GM12878 (cell line): ENCODE measurements at regions not wholly inside any gene's neighbourhood (a gene's known extent, or its start where the extent isn't known, plus 50 kb on each side); places are given as distances from the start of the nearest gene placed in this dataset.

Experiments
- ATAC-seq: fragments of 200-7000 bp; cut with Tn5 transposase; 3 replicates; pipeline ENCODE4 v1.9.1; 2020; ENCODE audit warnings: mild to moderate bottlenecking, moderate library complexity
- BruUV-seq: library from RNA; stranded (reverse); fragments of 400-500 nt; replicated peaks from 2 replicates; lab custom pipeline; 2021; lab: Mats Ljungman, UMichigan
- CTCF ChIA-PET: fragments of 300-600 bp; sonication (Branson Sonifier 250); formaldehyde crosslinking; extraction: SDS; loops from one replicate; lab custom pipeline; 2021; ENCODE audit warnings: inconsistent platforms; lab: Yijun Ruan, JAX
- POLR2A ChIA-PET: fragments of 350-600 bp; formaldehyde crosslinking; extraction: SDS; loops from one replicate; lab custom pipeline; 2021; ENCODE audit warnings: inconsistent platforms; lab: Charles Lee
- RAD21 ChIA-PET: fragments of 300-600 bp; sonication (Branson Sonifier 250); formaldehyde crosslinking; loops from one replicate; lab custom pipeline; 2023; ENCODE audit warnings: antibody characterized with exemption; ENCODE audit not compliant: unreplicated experiment; lab: Charles Lee
- SMC1A ChIA-PET: fragments of 300-600 bp; sonication (Branson Sonifier 250); formaldehyde crosslinking; loops from one replicate; lab custom pipeline; 2023; ENCODE audit not compliant: unreplicated experiment, uncharacterized antibody; lab: Charles Lee
- DNase-seq: peaks from one replicate; pipeline ENCODE4 v3.0.0-alpha.2; 2011; ENCODE audit warnings: low read depth, low spot score
- FAIRE-seq: peaks from 3 replicates; lab custom pipeline; 2011; peaks lifted over from hg19 to GRCh38; lab: Jason Lieb, UNC
- H2AFZ ChIP-seq: 2 replicates; pipeline ENCODE4 v1.6.0; 2011; ENCODE audit warnings: low read depth, low read length, control low read depth; ENCODE audit not compliant: control insufficient read depth
- H3K27ac ChIP-seq: 2 replicates; pipeline ENCODE4 v1.5.1; 2011; ENCODE audit warnings: control low read depth; ENCODE audit not compliant: control insufficient read depth, insufficient read depth
- H3K27me3 ChIP-seq, 2 experiments: replicated peaks in 1 of 2; 2 replicates each; pipeline versions ENCODE4 v1.6.0 to v1.6.1; 2011; ENCODE audit warnings: low read length in 1 of 2; ENCODE audit not compliant: control insufficient read depth in 2 of 2, insufficient read depth in 2 of 2
- H3K36me3 ChIP-seq, 2 experiments: 2 replicates each; pipeline ENCODE4 v1.5.1; 2011; ENCODE audit warnings: low read length in 1 of 2; ENCODE audit not compliant: control insufficient read depth in 2 of 2, insufficient read depth in 2 of 2
- H3K4me1 ChIP-seq: 2 replicates; pipeline ENCODE4 v1.6.1; 2011; ENCODE audit warnings: mild to moderate bottlenecking, low read length, moderate library complexity, mixed read lengths; ENCODE audit not compliant: control insufficient read depth, insufficient read depth
- H3K4me2 ChIP-seq: 2 replicates; pipeline ENCODE4 v1.6.0; 2011; ENCODE audit warnings: control low read depth; ENCODE audit not compliant: control insufficient read depth, insufficient read depth
- H3K4me3 ChIP-seq: fragments of 200-600 bp; sonication (generic); 2 replicates; pipeline ENCODE4 v1.5.1; 2016
- H3K79me2 ChIP-seq: 2 replicates; pipeline ENCODE4 v1.6.0; 2011; ENCODE audit warnings: low read length; ENCODE audit not compliant: control insufficient read depth, insufficient read depth
- H3K9ac ChIP-seq: 2 replicates; pipeline ENCODE4 v1.8.0; 2011; ENCODE audit warnings: low read length, control low read depth, mixed read lengths; ENCODE audit not compliant: control insufficient read depth, insufficient read depth
- H3K9me3 ChIP-seq: replicated peaks from 3 replicates; pipeline ENCODE4 v1.5.1; 2011; ENCODE audit warnings: mild to moderate bottlenecking, low read length; ENCODE audit not compliant: control insufficient read depth, insufficient read depth
- H4K20me1 ChIP-seq: 2 replicates; pipeline ENCODE4 v1.6.0; 2011; ENCODE audit not compliant: control insufficient read depth, insufficient read depth
- ASH2L ChIP-seq: fragments of 300-600, 200-600 bp; sonication (generic); IDR thresholded peaks from 2 replicates; pipeline ENCODE4 v1.6.1; 2017; ENCODE audit warnings: low read depth, mild to moderate bottlenecking, borderline replicate concordance
- BHLHE40 ChIP-seq, 2 experiments: fragments of 450-650 bp in 1 of 2; IDR thresholded peaks; 2 replicates each; pipeline ENCODE4 v1.6.1; 2011 to 2017; ENCODE audit warnings: low read depth in 2 of 2, borderline replicate concordance in 1 of 2, improper control_type of control experiment in 1 of 2, low read length in 1 of 2, mild to moderate bottlenecking in 1 of 2
- CHD1 ChIP-seq: IDR thresholded peaks from 2 replicates; pipeline ENCODE4 v1.6.1; 2012; ENCODE audit warnings: low read depth, low read length, improper control_type of control experiment
- CREB1 ChIP-seq: IDR thresholded peaks from 2 replicates; pipeline ENCODE4 v1.6.1; 2012; ENCODE audit warnings: low read depth, mild to moderate bottlenecking, inconsistent platforms
- E2F8 ChIP-seq: fragments of 450-650 bp; IDR thresholded peaks from 2 replicates; pipeline ENCODE4 v1.6.1; 2018; ENCODE audit warnings: mild to moderate bottlenecking, low read depth, moderate library complexity; ENCODE audit not compliant: partially characterized antibody
- FOXK2 ChIP-seq: fragments of 450-650 bp; IDR thresholded peaks from 2 replicates; pipeline ENCODE4 v1.6.1; 2017; ENCODE audit warnings: mild to moderate bottlenecking, moderate library complexity
- SREBF2 ChIP-seq: IDR thresholded peaks from 2 replicates; pipeline ENCODE4 v1.6.1; 2012; ENCODE audit warnings: mild to moderate bottlenecking, low read length
- YY1 ChIP-seq: IDR thresholded peaks from 2 replicates; pipeline ENCODE4 v1.6.1; 2011; ENCODE audit warnings: low read depth, mild to moderate bottlenecking, low read length
- WGBS: methylation state at CpG from one replicate; pipeline ENCODE4 v1.1.6; 2016; ENCODE audit warnings: low lambda C conversion rate; ENCODE audit not compliant: insufficient replicate concordance, insufficient coverage; ENCODE audit errors: missing lambda C conversion rate; 5-methylcytosine and 5-hydroxymethylcytosine counted together
- in situ Hi-C: fragments of 300-500 bp; cut with MboI; formaldehyde crosslinking; loops from 9 replicates; pipeline ENCODE4 v1.14.3; 2018; ENCODE audit warnings: mixed read lengths
- intact Hi-C: fragments of 100-400 bp; cut with micrococcal nuclease; formaldehyde crosslinking; loops from one replicate; pipeline ENCODE4 v1.14.2; 2022; ENCODE audit not compliant: unreplicated experiment

GRCh38 chr14:56868660-56869059 lies 58.4 kb upstream of the OTX2 start:
- WGBS: 49% methylated on average over 5 of the region's 5 CpGs
- no peak overlapping the region for H3K4me3 ChIP-seq
- H3K27me3 ChIP-seq: no peaks in the 10 kb centered on the region
- no peak for ATAC-seq
- H4K20me1 ChIP-seq: no peaks in the 10 kb centered on the region
- ChIA-PET RAD21 (no interaction called here), POLR2A (no interaction called here), SMC1A (no interaction called here), CTCF (no interaction called here)
- no peaks in the 10 kb centered on the region for H3K79me2 ChIP-seq
- DNase-seq: no peak
- no peak overlapping the region for H3K27ac ChIP-seq
- no peak overlapping the region for H2AFZ ChIP-seq
- H3K9ac ChIP-seq: no peak overlapping the region
- in situ Hi-C loops (no loop called here), intact Hi-C loops (loop anchor here (10.0 kb wide), 1 partner anchor 314 kb away; no protein-coding TSS in a partner anchor)
- TF ChIP-seq SREBF2: no peak
- no peak for TF ChIP-seq ASH2L
- no peak for TF ChIP-seq E2F8
- no peak for TF ChIP-seq FOXK2
- no peak for TF ChIP-seq BHLHE40 (IDR thresholded peaks at IDR 0.05; ENCODE audit: borderline replicate concordance in 1 of 2, low read depth in 2 of 2, low read length in 1 of 2)
- no peak for TF ChIP-seq CHD1
- no peak for TF ChIP-seq CREB1
- no peak for TF ChIP-seq YY1
- H3K4me2 ChIP-seq: no peak overlapping the region
- FAIRE-seq: no peak
- no peaks in the 10 kb centered on the region for H3K36me3 ChIP-seq
- no peaks in the 10 kb centered on the region for H3K4me1 ChIP-seq
- BruUV-seq: no TSS peak
- H3K9me3 ChIP-seq: no peaks in the 10 kb centered on the region
